GM12878 (cell line): ENCODE measurements at regions not wholly inside any gene's neighbourhood (a gene's known extent, or its start where the extent isn't known, plus 50 kb on each side); places are given as distances from the start of the nearest gene placed in this dataset.

Experiments
- ATAC-seq: fragments of 200-7000 bp; cut with Tn5 transposase; 3 replicates; pipeline ENCODE4 v1.9.1; 2020; ENCODE audit warnings: mild to moderate bottlenecking, moderate library complexity
- BruUV-seq: library from RNA; stranded (reverse); fragments of 400-500 nt; replicated peaks from 2 replicates; lab custom pipeline; 2021; lab: Mats Ljungman, UMichigan
- CTCF ChIA-PET: fragments of 300-600 bp; sonication (Branson Sonifier 250); formaldehyde crosslinking; extraction: SDS; loops from one replicate; lab custom pipeline; 2021; ENCODE audit warnings: inconsistent platforms; lab: Yijun Ruan, JAX
- POLR2A ChIA-PET: fragments of 350-600 bp; formaldehyde crosslinking; extraction: SDS; loops from one replicate; lab custom pipeline; 2021; ENCODE audit warnings: inconsistent platforms; lab: Charles Lee
- RAD21 ChIA-PET: fragments of 300-600 bp; sonication (Branson Sonifier 250); formaldehyde crosslinking; loops from one replicate; lab custom pipeline; 2023; ENCODE audit warnings: antibody characterized with exemption; ENCODE audit not compliant: unreplicated experiment; lab: Charles Lee
- SMC1A ChIA-PET: fragments of 300-600 bp; sonication (Branson Sonifier 250); formaldehyde crosslinking; loops from one replicate; lab custom pipeline; 2023; ENCODE audit not compliant: unreplicated experiment, uncharacterized antibody; lab: Charles Lee
- DNase-seq: peaks from one replicate; pipeline ENCODE4 v3.0.0-alpha.2; 2011; ENCODE audit warnings: low read depth, low spot score
- FAIRE-seq: peaks from 3 replicates; lab custom pipeline; 2011; peaks lifted over from hg19 to GRCh38; lab: Jason Lieb, UNC
- H2AFZ ChIP-seq: 2 replicates; pipeline ENCODE4 v1.6.0; 2011; ENCODE audit warnings: low read depth, low read length, control low read depth; ENCODE audit not compliant: control insufficient read depth
- H3K27ac ChIP-seq: 2 replicates; pipeline ENCODE4 v1.5.1; 2011; ENCODE audit warnings: control low read depth; ENCODE audit not compliant: control insufficient read depth, insufficient read depth
- H3K27me3 ChIP-seq, 2 experiments: replicated peaks in 1 of 2; 2 replicates each; pipeline versions ENCODE4 v1.6.0 to v1.6.1; 2011; ENCODE audit warnings: low read length in 1 of 2; ENCODE audit not compliant: control insufficient read depth in 2 of 2, insufficient read depth in 2 of 2
- H3K36me3 ChIP-seq, 2 experiments: 2 replicates each; pipeline ENCODE4 v1.5.1; 2011; ENCODE audit warnings: low read length in 1 of 2; ENCODE audit not compliant: control insufficient read depth in 2 of 2, insufficient read depth in 2 of 2
- H3K4me1 ChIP-seq: 2 replicates; pipeline ENCODE4 v1.6.1; 2011; ENCODE audit warnings: mild to moderate bottlenecking, low read length, moderate library complexity, mixed read lengths; ENCODE audit not compliant: control insufficient read depth, insufficient read depth
- H3K4me2 ChIP-seq: 2 replicates; pipeline ENCODE4 v1.6.0; 2011; ENCODE audit warnings: control low read depth; ENCODE audit not compliant: control insufficient read depth, insufficient read depth
- H3K4me3 ChIP-seq: fragments of 200-600 bp; sonication (generic); 2 replicates; pipeline ENCODE4 v1.5.1; 2016
- H3K79me2 ChIP-seq: 2 replicates; pipeline ENCODE4 v1.6.0; 2011; ENCODE audit warnings: low read length; ENCODE audit not compliant: control insufficient read depth, insufficient read depth
- H3K9ac ChIP-seq: 2 replicates; pipeline ENCODE4 v1.8.0; 2011; ENCODE audit warnings: low read length, control low read depth, mixed read lengths; ENCODE audit not compliant: control insufficient read depth, insufficient read depth
- H3K9me3 ChIP-seq: replicated peaks from 3 replicates; pipeline ENCODE4 v1.5.1; 2011; ENCODE audit warnings: mild to moderate bottlenecking, low read length; ENCODE audit not compliant: control insufficient read depth, insufficient read depth
- H4K20me1 ChIP-seq: 2 replicates; pipeline ENCODE4 v1.6.0; 2011; ENCODE audit not compliant: control insufficient read depth, insufficient read depth
- BRCA1 ChIP-seq: IDR thresholded peaks from 2 replicates; pipeline ENCODE4 v1.6.1; 2011; ENCODE audit warnings: low read depth, low read length, improper control_type of control experiment
- ESRRA ChIP-seq: IDR thresholded peaks from 2 replicates; pipeline ENCODE4 v1.6.1; 2012; ENCODE audit warnings: mild to moderate bottlenecking, low read length, improper control_type of control experiment
- EZH2 ChIP-seq: IDR thresholded peaks from 2 replicates; pipeline ENCODE4 v1.6.1; 2012; ENCODE audit warnings: low read depth, mild to moderate bottlenecking, control low read depth, inconsistent platforms, low read length, borderline replicate concordance; ENCODE audit not compliant: control insufficient read depth
- FOS ChIP-seq: IDR thresholded peaks from 3 replicates; pipeline ENCODE4 v1.6.1; 2011; ENCODE audit warnings: borderline replicate concordance; ENCODE audit not compliant: insufficient read length; ENCODE audit errors: extremely low read depth
- JUND ChIP-seq: IDR thresholded peaks from 2 replicates; pipeline ENCODE4 v1.6.1; 2012; ENCODE audit warnings: low read depth, mild to moderate bottlenecking, low read length, improper control_type of control experiment, moderate library complexity
- TAF1 ChIP-seq: IDR thresholded peaks from 2 replicates; pipeline ENCODE4 v1.6.1; 2011; ENCODE audit warnings: mild to moderate bottlenecking, low read depth, low read length, borderline replicate concordance
- ZNF622 ChIP-seq: fragments of 450-650 bp; IDR thresholded peaks from 2 replicates; pipeline ENCODE4 v1.6.1; 2017; ENCODE audit warnings: mild to moderate bottlenecking, inconsistent platforms
- WGBS: methylation state at CpG from one replicate; pipeline ENCODE4 v1.1.6; 2016; ENCODE audit warnings: low lambda C conversion rate; ENCODE audit not compliant: insufficient replicate concordance, insufficient coverage; ENCODE audit errors: missing lambda C conversion rate; 5-methylcytosine and 5-hydroxymethylcytosine counted together
- in situ Hi-C: fragments of 300-500 bp; cut with MboI; formaldehyde crosslinking; loops from 9 replicates; pipeline ENCODE4 v1.14.3; 2018; ENCODE audit warnings: mixed read lengths
- intact Hi-C: fragments of 100-400 bp; cut with micrococcal nuclease; formaldehyde crosslinking; loops from one replicate; pipeline ENCODE4 v1.14.2; 2022; ENCODE audit not compliant: unreplicated experiment
- TF ChIP-seq, protein P1 (sequence below): fragments of 450-650 bp; IDR thresholded peaks from 2 replicates; pipeline ENCODE4 v1.6.1; 2017; ENCODE audit warnings: mild to moderate bottlenecking

DNA sequence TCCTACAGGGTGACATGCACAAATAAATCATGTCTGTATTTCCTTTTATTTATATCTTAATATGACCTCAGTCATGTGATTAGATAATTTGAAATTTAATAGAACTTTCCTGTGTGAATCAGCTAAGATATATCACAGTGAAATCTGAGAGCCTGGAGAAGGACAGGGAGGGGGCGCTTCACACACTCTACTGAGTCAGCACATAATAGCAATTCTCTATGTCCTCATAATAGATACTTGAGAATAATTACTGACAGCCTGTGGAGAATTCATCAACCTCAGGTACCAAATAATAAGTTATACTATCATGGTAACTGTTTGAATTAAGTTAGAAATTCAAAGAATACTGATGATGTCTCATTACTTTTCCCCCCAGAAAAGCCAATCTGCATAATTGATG lies 98.0 kb upstream of the SLC10A2 start:
- H3K9me3 ChIP-seq, result peaks cover 4% of the 10 kb centered on the region; the same call in 2 of the 3 replicates
- no peak overlapping the region for H3K4me3 ChIP-seq
- ChIA-PET CTCF (interaction anchor here (0.6 to 1.0 kb wide), 2 partner anchors 10 to 249 kb away, joined by 3 to 4 read pairs; no protein-coding TSS in a partner anchor), POLR2A (no interaction called here), RAD21 (no interaction called here), SMC1A (no interaction called here)
- no peaks in the 10 kb centered on the region for H3K79me2 ChIP-seq
- no peak overlapping the region for H3K4me2 ChIP-seq
- ATAC-seq, result no peak
- WGBS, result 50% methylated on average over 1 of the region's 1 CpG
- in situ Hi-C loops, result no loop called here
- no peaks in the 10 kb centered on the region for H3K36me3 ChIP-seq
- H3K27me3 ChIP-seq, result no peaks in the 10 kb centered on the region
- no peak overlapping the region for H2AFZ ChIP-seq
- DNase-seq, result no peak
- no peaks in the 10 kb centered on the region for H4K20me1 ChIP-seq
- intact Hi-C loops, result no loop called here
- BruUV-seq, result no TSS peak
- H3K27ac ChIP-seq, result no peak overlapping the region
- no peak for FAIRE-seq
- no peaks in the 10 kb centered on the region for H3K4me1 ChIP-seq
- TF ChIP-seq ZNF622 (no peak), BRCA1 (no peak), ESRRA (no peak), TAF1 (no peak), FOS (no peak), EZH2 (no peak), JUND (no peak)
- TF ChIP-seq, protein P1, sequence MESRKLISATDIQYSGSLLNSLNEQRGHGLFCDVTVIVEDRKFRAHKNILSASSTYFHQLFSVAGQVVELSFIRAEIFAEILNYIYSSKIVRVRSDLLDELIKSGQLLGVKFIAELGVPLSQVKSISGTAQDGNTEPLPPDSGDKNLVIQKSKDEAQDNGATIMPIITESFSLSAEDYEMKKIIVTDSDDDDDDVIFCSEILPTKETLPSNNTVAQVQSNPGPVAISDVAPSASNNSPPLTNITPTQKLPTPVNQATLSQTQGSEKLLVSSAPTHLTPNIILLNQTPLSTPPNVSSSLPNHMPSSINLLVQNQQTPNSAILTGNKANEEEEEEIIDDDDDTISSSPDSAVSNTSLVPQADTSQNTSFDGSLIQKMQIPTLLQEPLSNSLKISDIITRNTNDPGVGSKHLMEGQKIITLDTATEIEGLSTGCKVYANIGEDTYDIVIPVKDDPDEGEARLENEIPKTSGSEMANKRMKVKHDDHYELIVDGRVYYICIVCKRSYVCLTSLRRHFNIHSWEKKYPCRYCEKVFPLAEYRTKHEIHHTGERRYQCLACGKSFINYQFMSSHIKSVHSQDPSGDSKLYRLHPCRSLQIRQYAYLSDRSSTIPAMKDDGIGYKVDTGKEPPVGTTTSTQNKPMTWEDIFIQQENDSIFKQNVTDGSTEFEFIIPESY, result no peak
- no peak overlapping the region for H3K9ac ChIP-seq
